ENCODE measurements at regions not wholly inside any gene's neighbourhood (a gene's known extent, or its start where the extent isn't known, plus 50 kb on each side); places are given as distances from the start of the nearest gene placed in this dataset.
A peak's percentile ranks its signal among the peaks of the same experiment; 100 is the strongest.

- no peak overlapping the region for H4K91ac ChIP-seq (ENCODE audit: low read length)
- no peak overlapping the region for H2BK5ac ChIP-seq (ENCODE audit: low read depth, low read length, poor library complexity, severe bottlenecking)
- H2BK15ac ChIP-seq (ENCODE audit: low read depth, poor library complexity, severe bottlenecking) = no peak overlapping the region
- H3K4me3 ChIP-seq (ENCODE audit: insufficient read depth in 1 of 2, low read depth in 1 of 2, low read length in 2 of 2) = no peak overlapping the region
- H3K9ac ChIP-seq (ENCODE audit: low read length) = no peak overlapping the region
- H2BK12ac ChIP-seq (ENCODE audit: low read length in 2 of 2) = no peak overlapping the region
- no peak overlapping the region for H3K23ac ChIP-seq (ENCODE audit: low read length in 2 of 2)
- H3K18ac ChIP-seq (ENCODE audit: low read depth in 1 of 2, low read length in 2 of 2) = no peak overlapping the region
- H3K27ac ChIP-seq (ENCODE audit: low read length, poor library complexity, severe bottlenecking) = no peak overlapping the region
- H3K27me3 ChIP-seq (ENCODE audit: control insufficient read depth in 1 of 2, insufficient read depth in 1 of 2, low read length in 2 of 2) = no peaks in the 10 kb centered on the region
- H3K36me3 ChIP-seq (ENCODE audit: control insufficient read depth in 1 of 2, insufficient read depth in 2 of 2, low read depth in 1 of 2, low read length in 2 of 2) = no peaks in the 10 kb centered on the region
- peaks cover 8% of the 10 kb centered on the region for H3K4me1 ChIP-seq (ENCODE audit: control insufficient read depth, insufficient read depth, low read depth, low read length)
- DNase-seq = no peak
- no peak overlapping the region for H2BK120ac ChIP-seq (ENCODE audit: low read depth, low read length)
- no peak overlapping the region for H3K4me2 ChIP-seq (ENCODE audit: low read length, poor library complexity, severe bottlenecking)
- H3K4ac ChIP-seq (ENCODE audit: low read depth in 1 of 2, low read length in 2 of 2) = no peak overlapping the region
- no peaks in the 10 kb centered on the region for H3K79me1 ChIP-seq (replicated peaks; ENCODE audit: low read length, poor library complexity, severe bottlenecking)
- H3K14ac ChIP-seq (ENCODE audit: low read length in 2 of 2) = no peak overlapping the region
- no peak overlapping the region for H4K8ac ChIP-seq (ENCODE audit: low read length)
- no peak overlapping the region for H2AFZ ChIP-seq (ENCODE audit: low read depth, low read length)
- H2AK5ac ChIP-seq (ENCODE audit: low read length, severe bottlenecking) = no peak overlapping the region
- no peaks in the 10 kb centered on the region for H3K9me3 ChIP-seq (ENCODE audit: control insufficient read depth, low read length)
Observed at GRCh38 chr1:232112076-232112475, 485.5 kb downstream of the DISC1 start.

- Histone ChIP-seq H2BK15ac (ENCODE audit: low read depth, poor library complexity, severe bottlenecking) (no peak overlapping the region), H3K14ac (ENCODE audit: low read length in 2 of 2) (no peak overlapping the region), H4K8ac (ENCODE audit: low read length) (no peak overlapping the region), H2BK12ac (ENCODE audit: low read length in 2 of 2) (no peak overlapping the region), H3K9ac (ENCODE audit: low read length) (no peak overlapping the region), H3K36me3 (ENCODE audit: control insufficient read depth in 1 of 2, insufficient read depth in 2 of 2, low read depth in 1 of 2, low read length in 2 of 2) (no peaks in the 10 kb centered on the region), H2AFZ (ENCODE audit: low read depth, low read length) (no peak overlapping the region), H3K23ac (ENCODE audit: low read length in 2 of 2) (no peak overlapping the region), H3K4me1 (ENCODE audit: control insufficient read depth, insufficient read depth, low read depth, low read length) (peaks cover 8% of the 10 kb centered on the region), H2AK5ac (ENCODE audit: low read length, severe bottlenecking) (no peak overlapping the region), H2BK120ac (ENCODE audit: low read depth, low read length) (no peak overlapping the region), H3K4ac (ENCODE audit: low read depth in 1 of 2, low read length in 2 of 2) (no peak overlapping the region), H4K91ac (ENCODE audit: low read length) (no peak overlapping the region), H3K27me3 (ENCODE audit: control insufficient read depth in 1 of 2, insufficient read depth in 1 of 2, low read length in 2 of 2) (no peaks in the 10 kb centered on the region), H3K4me3 (ENCODE audit: insufficient read depth in 1 of 2, low read depth in 1 of 2, low read length in 2 of 2) (no peak overlapping the region), H3K9me3 (ENCODE audit: control insufficient read depth, low read length) (no peaks in the 10 kb centered on the region), H3K27ac (ENCODE audit: low read length, poor library complexity, severe bottlenecking) (no peak overlapping the region), H3K79me1 (replicated peaks; ENCODE audit: low read length, poor library complexity, severe bottlenecking) (no peaks in the 10 kb centered on the region), H3K18ac (ENCODE audit: low read depth in 1 of 2, low read length in 2 of 2) (no peak overlapping the region), H2BK5ac (ENCODE audit: low read depth, low read length, poor library complexity, severe bottlenecking) (no peak overlapping the region), H3K4me2 (ENCODE audit: low read length, poor library complexity, severe bottlenecking) (no peak overlapping the region)
- DNase-seq = no peak
- WGBS = no CpG with 5 or more reads among the region's 3 CpGs
Observed at GRCh38 chr1:232111611-232112010, 485.0 kb downstream of the DISC1 start.

- no peak overlapping the region for H2AK5ac ChIP-seq (ENCODE audit: low read length, severe bottlenecking)
- H3K4me2 ChIP-seq (ENCODE audit: low read length, poor library complexity, severe bottlenecking) = no peak overlapping the region
- H2BK5ac ChIP-seq (ENCODE audit: low read depth, low read length, poor library complexity, severe bottlenecking) = no peak overlapping the region
- H3K9ac ChIP-seq (ENCODE audit: low read length) = no peak overlapping the region
- 34% methylated on average over 13 of the region's 14 CpGs for WGBS
- H3K36me3 ChIP-seq (ENCODE audit: control insufficient read depth in 1 of 2, insufficient read depth in 2 of 2, low read depth in 1 of 2, low read length in 2 of 2) = no peaks in the 10 kb centered on the region
- H3K18ac ChIP-seq (ENCODE audit: low read depth in 1 of 2, low read length in 2 of 2) = peak overlapping the region in 1 of 2 experiments; percentile 11
- H3K4me3 ChIP-seq (ENCODE audit: insufficient read depth in 1 of 2, low read depth in 1 of 2, low read length in 2 of 2) = no peak overlapping the region
- H3K4me1 ChIP-seq (ENCODE audit: control insufficient read depth, insufficient read depth, low read depth, low read length) = peaks cover 8% of the 10 kb centered on the region
- H3K27ac ChIP-seq (ENCODE audit: low read length, poor library complexity, severe bottlenecking) = peak overlapping the region; percentile 7
- no peak overlapping the region for H2BK120ac ChIP-seq (ENCODE audit: low read depth, low read length)
- H3K4ac ChIP-seq (ENCODE audit: low read depth in 1 of 2, low read length in 2 of 2) = no peak overlapping the region
- H4K8ac ChIP-seq (ENCODE audit: low read length) = peak overlapping the region; percentile 16
- H2AFZ ChIP-seq (ENCODE audit: low read depth, low read length) = peak overlapping the region; percentile 24
- H4K91ac ChIP-seq (ENCODE audit: low read length) = peak overlapping the region; percentile 70
- H2BK12ac ChIP-seq (ENCODE audit: low read length in 2 of 2) = no peak overlapping the region
- no peak overlapping the region for H3K14ac ChIP-seq (ENCODE audit: low read length in 2 of 2)
- peak; percentile 40 for DNase-seq
- H3K9me3 ChIP-seq (ENCODE audit: control insufficient read depth, low read length) = no peaks in the 10 kb centered on the region
- no peak overlapping the region for H2BK15ac ChIP-seq (ENCODE audit: low read depth, poor library complexity, severe bottlenecking)
- H3K79me1 ChIP-seq (replicated peaks; ENCODE audit: low read length, poor library complexity, severe bottlenecking) = no peaks in the 10 kb centered on the region
- no peak overlapping the region for H3K23ac ChIP-seq (ENCODE audit: low read length in 2 of 2)
- no peaks in the 10 kb centered on the region for H3K27me3 ChIP-seq (ENCODE audit: control insufficient read depth in 1 of 2, insufficient read depth in 1 of 2, low read length in 2 of 2)
Observed at GRCh38 chr1:232110281-232111090, 483.9 kb downstream of the DISC1 start.

- no peak overlapping the region for H3K4me2 ChIP-seq (ENCODE audit: low read length, poor library complexity, severe bottlenecking)
- H3K27me3 ChIP-seq (ENCODE audit: control insufficient read depth in 1 of 2, insufficient read depth in 1 of 2, low read length in 2 of 2) = no peaks in the 10 kb centered on the region
- H3K36me3 ChIP-seq (ENCODE audit: control insufficient read depth in 1 of 2, insufficient read depth in 2 of 2, low read depth in 1 of 2, low read length in 2 of 2) = no peaks in the 10 kb centered on the region
- 86% methylated on average over 1 of the region's 1 CpG for WGBS
- no peak overlapping the region for H4K8ac ChIP-seq (ENCODE audit: low read length)
- no peak overlapping the region for H3K18ac ChIP-seq (ENCODE audit: low read depth in 1 of 2, low read length in 2 of 2)
- no peak overlapping the region for H3K27ac ChIP-seq (ENCODE audit: low read length, poor library complexity, severe bottlenecking)
- no peak overlapping the region for H4K91ac ChIP-seq (ENCODE audit: low read length)
- no peak overlapping the region for H2BK5ac ChIP-seq (ENCODE audit: low read depth, low read length, poor library complexity, severe bottlenecking)
- H3K9me3 ChIP-seq (ENCODE audit: control insufficient read depth, low read length) = no peaks in the 10 kb centered on the region
- DNase-seq = no peak
- H3K4me1 ChIP-seq (ENCODE audit: control insufficient read depth, insufficient read depth, low read depth, low read length) = peaks cover 8% of the 10 kb centered on the region
- no peak overlapping the region for H3K14ac ChIP-seq (ENCODE audit: low read length in 2 of 2)
- no peak overlapping the region for H3K4me3 ChIP-seq (ENCODE audit: insufficient read depth in 1 of 2, low read depth in 1 of 2, low read length in 2 of 2)
- no peak overlapping the region for H2AFZ ChIP-seq (ENCODE audit: low read depth, low read length)
- no peak overlapping the region for H2AK5ac ChIP-seq (ENCODE audit: low read length, severe bottlenecking)
- H2BK120ac ChIP-seq (ENCODE audit: low read depth, low read length) = no peak overlapping the region
- H3K4ac ChIP-seq (ENCODE audit: low read depth in 1 of 2, low read length in 2 of 2) = no peak overlapping the region
- H3K9ac ChIP-seq (ENCODE audit: low read length) = no peak overlapping the region
- no peak overlapping the region for H3K23ac ChIP-seq (ENCODE audit: low read length in 2 of 2)
- no peaks in the 10 kb centered on the region for H3K79me1 ChIP-seq (replicated peaks; ENCODE audit: low read length, poor library complexity, severe bottlenecking)
- H2BK15ac ChIP-seq (ENCODE audit: low read depth, poor library complexity, severe bottlenecking) = no peak overlapping the region
- H2BK12ac ChIP-seq (ENCODE audit: low read length in 2 of 2) = no peak overlapping the region
Observed at GRCh38 chr1:232109391-232109790, 482.8 kb downstream of the DISC1 start.

Measured in mesenchymal stem cell (in vitro differentiated cells and primary cell).